ENCODE measurements at regions not wholly inside any gene's neighbourhood (a gene's known extent, or its start where the extent isn't known, plus 50 kb on each side); places are given as distances from the start of the nearest gene placed in this dataset.

DNA sequence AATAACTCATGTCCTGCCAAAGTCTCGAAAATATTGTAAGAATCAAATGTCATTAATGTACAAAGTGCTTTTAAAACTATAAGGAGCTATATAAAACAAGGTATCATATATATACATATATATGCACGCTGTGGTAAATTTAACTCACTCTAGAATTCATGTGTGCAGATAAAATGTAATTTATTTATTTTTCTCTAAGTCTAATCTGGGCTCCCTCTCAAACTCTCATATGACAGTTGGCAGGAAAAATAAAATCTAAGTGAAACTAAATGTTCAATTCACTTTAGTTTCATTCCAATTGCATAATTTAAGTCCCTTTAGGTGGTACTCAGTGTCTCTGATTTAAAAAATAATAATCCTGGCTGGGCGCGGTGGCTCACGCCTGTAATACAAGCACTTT is 372.0 kb upstream of the DAB1 start:
- Histone ChIP-seq H3K4me3 (ENCODE audit: low read depth, low read length, poor library complexity, severe bottlenecking) (no peak overlapping the region), H3K27ac (ENCODE audit: low read depth, low read length, poor library complexity, severe bottlenecking) (no peak overlapping the region), H3K27me3 (replicated peaks; ENCODE audit: insufficient read depth, low read depth, low read length, poor library complexity) (no peaks in the 10 kb centered on the region), H3K4me1 (ENCODE audit: insufficient read depth, low read length, poor library complexity, severe bottlenecking) (no peaks in the 10 kb centered on the region), H3K9me3 (ENCODE audit: low read depth, low read length, poor library complexity, severe bottlenecking) (no peaks in the 10 kb centered on the region), H3K36me3 (ENCODE audit: insufficient read depth, low read length, poor library complexity, severe bottlenecking) (no peaks in the 10 kb centered on the region)
- BruUV-seq (replicated peaks), result no TSS peak
- POLR2A ChIA-PET (ENCODE audit: low non-redundant PET), result interaction anchor here (0.6 kb wide), 1 partner anchor 299 kb away, joined by 3 read pairs; no protein-coding TSS in a partner anchor
- intact Hi-C loops (cut with micrococcal nuclease; ENCODE audit: unreplicated experiment), result no loop called here
- CTCF ChIA-PET, result no interaction called here
- no peak for DNase-seq (ENCODE audit: low spot score)
- TF ChIP-seq EZH2 (IDR thresholded peaks at IDR 0.05; ENCODE audit: borderline replicate concordance, low read depth, low read length, poor library complexity, severe bottlenecking), result no peak
- TF ChIP-seq, protein P1, sequence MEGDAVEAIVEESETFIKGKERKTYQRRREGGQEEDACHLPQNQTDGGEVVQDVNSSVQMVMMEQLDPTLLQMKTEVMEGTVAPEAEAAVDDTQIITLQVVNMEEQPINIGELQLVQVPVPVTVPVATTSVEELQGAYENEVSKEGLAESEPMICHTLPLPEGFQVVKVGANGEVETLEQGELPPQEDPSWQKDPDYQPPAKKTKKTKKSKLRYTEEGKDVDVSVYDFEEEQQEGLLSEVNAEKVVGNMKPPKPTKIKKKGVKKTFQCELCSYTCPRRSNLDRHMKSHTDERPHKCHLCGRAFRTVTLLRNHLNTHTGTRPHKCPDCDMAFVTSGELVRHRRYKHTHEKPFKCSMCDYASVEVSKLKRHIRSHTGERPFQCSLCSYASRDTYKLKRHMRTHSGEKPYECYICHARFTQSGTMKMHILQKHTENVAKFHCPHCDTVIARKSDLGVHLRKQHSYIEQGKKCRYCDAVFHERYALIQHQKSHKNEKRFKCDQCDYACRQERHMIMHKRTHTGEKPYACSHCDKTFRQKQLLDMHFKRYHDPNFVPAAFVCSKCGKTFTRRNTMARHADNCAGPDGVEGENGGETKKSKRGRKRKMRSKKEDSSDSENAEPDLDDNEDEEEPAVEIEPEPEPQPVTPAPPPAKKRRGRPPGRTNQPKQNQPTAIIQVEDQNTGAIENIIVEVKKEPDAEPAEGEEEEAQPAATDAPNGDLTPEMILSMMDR (conservative IDR thresholded peaks at IDR 0.05; ENCODE audit: low read depth, low read length), result no peak

DNA sequence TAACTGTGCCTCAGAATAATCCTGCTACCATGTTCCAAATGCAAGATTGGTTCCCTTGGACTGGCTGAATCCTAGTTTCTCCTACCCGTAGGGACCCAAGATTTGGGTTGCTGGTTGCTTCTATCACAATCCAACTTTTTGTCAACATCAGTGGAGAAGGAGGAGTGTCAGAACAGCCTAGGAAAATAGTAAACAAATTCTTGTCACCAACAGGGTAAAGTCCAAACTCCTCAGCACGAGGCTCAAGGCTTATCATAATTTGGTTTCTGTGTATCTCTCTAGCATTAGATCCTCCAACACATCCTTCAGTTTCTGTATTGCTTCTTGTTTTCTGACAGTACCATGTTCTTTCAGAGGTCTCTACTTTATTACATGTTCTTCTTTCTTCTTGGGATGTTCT is 370.2 kb upstream of the DAB1 start:
- no peak overlapping the region for H3K4me3 ChIP-seq (ENCODE audit: low read depth, low read length, poor library complexity, severe bottlenecking)
- POLR2A ChIA-PET (ENCODE audit: low non-redundant PET), result no interaction called here
- BruUV-seq (replicated peaks), result no TSS peak

DNA sequence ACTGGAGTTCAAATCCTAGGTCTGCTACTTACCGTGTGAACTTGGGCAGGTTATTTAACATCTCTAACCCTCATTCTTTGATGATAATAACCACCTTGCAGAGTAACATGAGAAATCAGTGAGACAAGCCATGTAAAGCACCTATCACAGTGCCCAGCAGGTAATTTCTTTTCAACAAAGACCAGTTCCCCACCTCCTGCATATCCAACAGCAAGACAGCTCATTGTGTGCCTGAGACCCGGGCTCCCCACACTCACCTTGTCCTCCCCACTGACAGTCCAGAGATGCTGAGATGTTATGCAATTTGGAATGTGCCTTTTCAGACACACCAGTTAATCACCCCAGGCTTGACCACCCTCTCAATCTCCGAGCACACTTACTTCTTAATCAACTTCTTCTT is 367.6 kb upstream of the DAB1 start:
- Histone ChIP-seq H3K4me3 (ENCODE audit: low read depth, low read length, poor library complexity, severe bottlenecking) (no peak overlapping the region), H3K27ac (ENCODE audit: low read depth, low read length, poor library complexity, severe bottlenecking) (no peak overlapping the region), H3K36me3 (ENCODE audit: insufficient read depth, low read length, poor library complexity, severe bottlenecking) (no peaks in the 10 kb centered on the region), H3K9me3 (ENCODE audit: low read depth, low read length, poor library complexity, severe bottlenecking) (no peaks in the 10 kb centered on the region), H3K4me1 (ENCODE audit: insufficient read depth, low read length, poor library complexity, severe bottlenecking) (peaks cover 7% of the 10 kb centered on the region), H3K27me3 (replicated peaks; ENCODE audit: insufficient read depth, low read depth, low read length, poor library complexity) (no peaks in the 10 kb centered on the region)
- TF ChIP-seq, protein P1 (conservative IDR thresholded peaks at IDR 0.05; ENCODE audit: low read depth, low read length), result no peak
- TF ChIP-seq EZH2 (IDR thresholded peaks at IDR 0.05; ENCODE audit: borderline replicate concordance, low read depth, low read length, poor library complexity, severe bottlenecking), result no peak
- ChIA-PET CTCF (no interaction called here), POLR2A (ENCODE audit: low non-redundant PET) (interaction anchor here (0.6 kb wide), 1 partner anchor 13 kb away, joined by 3 read pairs; no protein-coding TSS in a partner anchor)
- BruUV-seq (replicated peaks), result no TSS peak
- intact Hi-C loops (cut with micrococcal nuclease; ENCODE audit: unreplicated experiment), result no loop called here
- no peak for DNase-seq (ENCODE audit: low spot score)

More for the DNA sequence above, 370.2 kb upstream of the DAB1 start:
- TF ChIP-seq, protein P1 (conservative IDR thresholded peaks at IDR 0.05; ENCODE audit: low read depth, low read length), result no peak
- no peak for TF ChIP-seq EZH2 (IDR thresholded peaks at IDR 0.05; ENCODE audit: borderline replicate concordance, low read depth, low read length, poor library complexity, severe bottlenecking)
- Histone ChIP-seq H3K4me1 (ENCODE audit: insufficient read depth, low read length, poor library complexity, severe bottlenecking) (no peaks in the 10 kb centered on the region), H3K27me3 (replicated peaks; ENCODE audit: insufficient read depth, low read depth, low read length, poor library complexity) (no peaks in the 10 kb centered on the region), H3K9me3 (ENCODE audit: low read depth, low read length, poor library complexity, severe bottlenecking) (no peaks in the 10 kb centered on the region), H3K36me3 (ENCODE audit: insufficient read depth, low read length, poor library complexity, severe bottlenecking) (no peaks in the 10 kb centered on the region), H3K27ac (ENCODE audit: low read depth, low read length, poor library complexity, severe bottlenecking) (no peak overlapping the region)
- no peak for DNase-seq (ENCODE audit: low spot score)
- intact Hi-C loops (cut with micrococcal nuclease; ENCODE audit: unreplicated experiment), result no loop called here
- CTCF ChIA-PET, result no interaction called here
